Spleen (tissue), 7 donors: ENCODE measurements at regions not wholly inside any gene's neighbourhood (a gene's known extent, or its start where the extent isn't known, plus 50 kb on each side); places are given as distances from the start of the nearest gene placed in this dataset.

Source experiments
- POLR2A ChIP-seq, 3 donors: fragments of 450-650 bp; IDR thresholded peaks; one replicate each; pipeline ENCODE4 v1.5.1; 2017; ENCODE audit warnings: antibody characterized with exemption in 3 of 3, mild to moderate bottlenecking in 1 of 3
- TF ChIP-seq, protein P1 (sequence below), 11 experiments: fragments of 200-600 bp in 7 of 11; fragments of 450-650 bp in 4 of 11; sonication (generic) in 4 of 11; IDR thresholded peaks in 8 of 11; conservative IDR thresholded peaks in 3 of 11; 1 replicate in 7 of 11; 2 replicates in 4 of 11; pipeline versions ENCODE4 v1.4.0 to v1.8.0; 2016 to 2021; ENCODE audit warnings: antibody characterized with exemption in 11 of 11, inconsistent platforms in 4 of 11, mild to moderate bottlenecking in 1 of 11
- donor health status: DM: no; HTN: no; CAD: no; lungs with moderate emphysema.
- donor health status: DM: no; HTN: no; CAD: no.
- donor health status: DM: no; HTN: no; CAD: no.

DNA sequence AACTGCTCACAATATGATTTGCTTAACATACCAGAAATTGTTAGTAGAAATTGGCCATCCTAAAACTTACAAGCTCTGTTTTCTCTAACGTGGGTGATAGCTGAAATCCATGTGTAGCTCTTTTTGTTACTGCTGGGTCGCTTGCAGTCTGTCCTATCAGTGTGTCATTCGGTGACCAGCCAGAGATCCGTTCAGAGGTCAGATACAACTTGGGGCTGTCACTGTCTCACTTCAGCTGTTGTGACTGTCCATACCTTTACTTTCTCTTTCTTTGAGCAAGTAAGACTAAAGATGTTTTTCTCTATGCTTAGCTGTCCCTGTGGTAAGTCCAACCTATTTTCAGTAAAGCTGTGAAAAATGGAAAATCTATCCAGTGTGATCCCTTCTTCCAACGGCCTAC is 282.9 kb upstream of the KCNH7 start:
- TF ChIP-seq, protein P1, sequence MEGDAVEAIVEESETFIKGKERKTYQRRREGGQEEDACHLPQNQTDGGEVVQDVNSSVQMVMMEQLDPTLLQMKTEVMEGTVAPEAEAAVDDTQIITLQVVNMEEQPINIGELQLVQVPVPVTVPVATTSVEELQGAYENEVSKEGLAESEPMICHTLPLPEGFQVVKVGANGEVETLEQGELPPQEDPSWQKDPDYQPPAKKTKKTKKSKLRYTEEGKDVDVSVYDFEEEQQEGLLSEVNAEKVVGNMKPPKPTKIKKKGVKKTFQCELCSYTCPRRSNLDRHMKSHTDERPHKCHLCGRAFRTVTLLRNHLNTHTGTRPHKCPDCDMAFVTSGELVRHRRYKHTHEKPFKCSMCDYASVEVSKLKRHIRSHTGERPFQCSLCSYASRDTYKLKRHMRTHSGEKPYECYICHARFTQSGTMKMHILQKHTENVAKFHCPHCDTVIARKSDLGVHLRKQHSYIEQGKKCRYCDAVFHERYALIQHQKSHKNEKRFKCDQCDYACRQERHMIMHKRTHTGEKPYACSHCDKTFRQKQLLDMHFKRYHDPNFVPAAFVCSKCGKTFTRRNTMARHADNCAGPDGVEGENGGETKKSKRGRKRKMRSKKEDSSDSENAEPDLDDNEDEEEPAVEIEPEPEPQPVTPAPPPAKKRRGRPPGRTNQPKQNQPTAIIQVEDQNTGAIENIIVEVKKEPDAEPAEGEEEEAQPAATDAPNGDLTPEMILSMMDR (IDR thresholded peaks at IDR 0.05 in 8 of 11, conservative IDR thresholded peaks at IDR 0.05 in 3 of 11), result no peak
- no peak for TF ChIP-seq POLR2A (IDR thresholded peaks at IDR 0.05)
